HEK293 (cell line): ENCODE measurements at regions not wholly inside any gene's neighbourhood (a gene's known extent, or its start where the extent isn't known, plus 50 kb on each side); places are given as distances from the start of the nearest gene placed in this dataset.

Source experiments
- CTCF ChIA-PET: fragments of 350-600 bp; formaldehyde crosslinking; extraction: SDS; loops from one replicate; lab custom pipeline; 2021; ENCODE audit warnings: antibody characterized with exemption; lab: Yijun Ruan, JAX
- POLR2A ChIA-PET: fragments of 300-600 bp; formaldehyde crosslinking; extraction: SDS; loops from one replicate; lab custom pipeline; 2020; ENCODE audit warnings: antibody characterized with exemption, inconsistent platforms; lab: Yijun Ruan, JAX
- H3K27ac ChIP-seq: fragments of 200-500 bp; sonication (Bioruptor generic); 2 replicates; pipeline ENCODE4 v1.5.1; 2014; ENCODE audit warnings: low read depth, low read length, control low read depth, inconsistent platforms; ENCODE audit errors: extremely low read depth
- H3K36me3 ChIP-seq, 2 experiments: fragments of 200-500 bp in 1 of 2; sonication (Bioruptor generic) in 1 of 2; 1 replicate in 1 of 2; 2 replicates in 1 of 2; pipeline ENCODE4 v1.5.1; 2014 to 2017; ENCODE audit warnings: inconsistent platforms in 2 of 2, low read length in 2 of 2; ENCODE audit not compliant: control insufficient read depth in 2 of 2, insufficient read depth in 1 of 2
- H3K4me1 ChIP-seq: fragments of 200-500 bp; sonication (Bioruptor generic); 2 replicates; pipeline ENCODE4 v1.5.1; 2014; ENCODE audit warnings: mild to moderate bottlenecking, low read length, inconsistent platforms; ENCODE audit not compliant: control insufficient read depth, insufficient read depth
- H3K4me3 ChIP-seq: 2 replicates; pipeline ENCODE4 v1.5.1; 2011; ENCODE audit warnings: low read depth, mild to moderate bottlenecking, control low read depth, low read length, moderate library complexity
- H3K9me3 ChIP-seq: fragments of 200-500 bp; sonication (Bioruptor generic); 2 replicates; pipeline ENCODE4 v1.5.1; 2014; ENCODE audit warnings: low read depth, low read length, inconsistent platforms; ENCODE audit not compliant: control insufficient read depth, insufficient read depth
- INSM2 ChIP-seq: fragments of 450-650 bp; formaldehyde crosslinking; IDR thresholded peaks from 2 replicates; pipeline ENCODE4 v1.5.1; 2016; ENCODE audit warnings: missing biosample characterization, missing genetic modification characterization
- MEIS1 ChIP-seq: sonication (generic); formaldehyde crosslinking; IDR thresholded peaks from 2 replicates; pipeline ENCODE4 v1.8.1; 2022; ENCODE audit warnings: missing genetic modification reagents, mild to moderate bottlenecking, borderline replicate concordance
- PRDM1 ChIP-seq: fragments of 450-650 bp; formaldehyde crosslinking; IDR thresholded peaks from 2 replicates; pipeline ENCODE4; 2016; ENCODE audit warnings: missing biosample characterization, missing genetic modification characterization
- PRDM2 ChIP-seq: fragments of 450-650 bp; formaldehyde crosslinking; IDR thresholded peaks from 2 replicates; pipeline ENCODE4 v1.5.1; 2016; ENCODE audit warnings: missing biosample characterization, missing genetic modification characterization, borderline replicate concordance
- SALL2 ChIP-seq: fragments of 450-650 bp; formaldehyde crosslinking; IDR thresholded peaks from 2 replicates; pipeline ENCODE4 v1.5.0; 2017; ENCODE audit warnings: missing biosample characterization, mild to moderate bottlenecking, missing genetic modification characterization, borderline replicate concordance
- SP3 ChIP-seq: fragments of 450-650 bp; formaldehyde crosslinking; IDR thresholded peaks from 2 replicates; pipeline ENCODE4 v1.5.1; 2016; ENCODE audit warnings: missing biosample characterization, missing genetic modification characterization
- SP7 ChIP-seq: fragments of 450-650 bp; formaldehyde crosslinking; IDR thresholded peaks from 2 replicates; pipeline ENCODE4 v1.5.1; 2016; ENCODE audit warnings: missing biosample characterization, missing genetic modification characterization
- ZBTB11 ChIP-seq: fragments of 450-650 bp; formaldehyde crosslinking; conservative IDR thresholded peaks from 2 replicates; pipeline ENCODE4 v1.5.1; 2016; ENCODE audit warnings: low read depth, missing biosample characterization, missing genetic modification characterization
- ZNF18 ChIP-seq: fragments of 450-650 bp; formaldehyde crosslinking; IDR thresholded peaks from 2 replicates; pipeline ENCODE4 v1.5.1; 2016; ENCODE audit warnings: missing biosample characterization, missing genetic modification characterization
- ZNF19 ChIP-seq: fragments of 450-650 bp; formaldehyde crosslinking; IDR thresholded peaks from 2 replicates; pipeline ENCODE4; 2016; ENCODE audit warnings: missing biosample characterization, missing genetic modification characterization, low read depth
- ZNF2 ChIP-seq: fragments of 450-650 bp; formaldehyde crosslinking; IDR thresholded peaks from 2 replicates; pipeline ENCODE4 v1.5.1; 2016; ENCODE audit warnings: missing biosample characterization, missing genetic modification characterization
- ZNF223 ChIP-seq: fragments of 450-650 bp; formaldehyde crosslinking; IDR thresholded peaks from 2 replicates; pipeline ENCODE4 v1.5.1; 2016; ENCODE audit warnings: missing biosample characterization, missing genetic modification characterization
- ZNF24 ChIP-seq: fragments of 450-650 bp; formaldehyde crosslinking; IDR thresholded peaks from 2 replicates; pipeline ENCODE4 v1.5.1; 2016; ENCODE audit warnings: missing biosample characterization, missing genetic modification characterization
- ZNF266 ChIP-seq: fragments of 450-650 bp; formaldehyde crosslinking; IDR thresholded peaks from 2 replicates; pipeline ENCODE4 v1.5.1; 2016; ENCODE audit warnings: missing biosample characterization, missing genetic modification characterization, low read depth
- ZNF398 ChIP-seq: fragments of 450-650 bp; formaldehyde crosslinking; IDR thresholded peaks from 2 replicates; pipeline ENCODE4 v1.5.1; 2017; ENCODE audit warnings: missing biosample characterization, missing genetic modification characterization
- ZNF488 ChIP-seq: fragments of 450-650 bp; formaldehyde crosslinking; IDR thresholded peaks from 2 replicates; pipeline ENCODE4 v1.5.1; 2016; ENCODE audit warnings: missing biosample characterization, missing genetic modification characterization
- ZNF626 ChIP-seq: fragments of 450-650 bp; sonication (Bioruptor Pico); formaldehyde crosslinking; IDR thresholded peaks from 2 replicates; pipeline ENCODE4 v1.5.1; 2018; ENCODE audit warnings: missing biosample characterization, missing genetic modification characterization, inconsistent platforms

GRCh38 chrX:5708251-5708650, 520.4 kb downstream of the NLGN4X start:
- H3K4me3 ChIP-seq, result no peak overlapping the region
- POLR2A ChIA-PET, result no interaction called here
- H3K9me3 ChIP-seq, result no peaks in the 10 kb centered on the region
- H3K4me1 ChIP-seq, result no peaks in the 10 kb centered on the region
- H3K36me3 ChIP-seq, result no peaks in the 10 kb centered on the region
- TF ChIP-seq SP3 (tag by site-specific recombination), result no peak
- TF ChIP-seq ZNF266 (tag by site-specific recombination), result no peak
- TF ChIP-seq ZNF488 (tag by site-specific recombination), result no peak
- H3K27ac ChIP-seq, result no peak overlapping the region
- CTCF ChIA-PET, result no interaction called here

GRCh38 chrX:5702890-5703289, 525.8 kb downstream of the NLGN4X start:
- Histone ChIP-seq H3K4me1 (no peaks in the 10 kb centered on the region), H3K9me3 (no peaks in the 10 kb centered on the region), H3K27ac (no peak overlapping the region), H3K4me3 (no peak overlapping the region), H3K36me3 (no peaks in the 10 kb centered on the region)
- ChIA-PET CTCF (interaction anchor here (0.6 kb wide), 1 partner anchor 16 kb away, joined by 3 read pairs; no protein-coding TSS in a partner anchor), POLR2A (no interaction called here)
- TF ChIP-seq PRDM2 (tag by site-specific recombination) (no peak), ZNF223 (no peak), ZNF24 (tag by site-specific recombination) (no peak), INSM2 (tag by site-specific recombination) (no peak), ZBTB11 (no peak), ZNF398 (no peak), ZNF18 (tag by site-specific recombination) (no peak), SALL2 (tag by site-specific recombination) (no peak), SP7 (tag by site-specific recombination) (no peak), MEIS1 (CRISPR knock-in tag) (no peak), ZNF2 (tag by site-specific recombination) (no peak), ZNF19 (no peak), SP3 (tag by site-specific recombination) (no peak), ZNF626 (no peak), PRDM1 (tag by site-specific recombination) (no peak), ZNF488 (tag by site-specific recombination) (no peak)
